NCI-H1105 treated with DMSO at 0.1 percent for 48 hours (cell line): ENCODE measurements at regions not wholly inside any gene's neighbourhood (a gene's known extent, or its start where the extent isn't known, plus 50 kb on each side); places are given as distances from the start of the nearest gene placed in this dataset.
"Not testable (repeated sequence)": the region's sequence is repeated elsewhere in the genome, so short reads cannot be mapped to it uniquely, and the experiment has no call there.

ENCODE experiments used
- DNase-seq: peaks from one replicate; lab custom pipeline; 2025; lab: John Stamatoyannopoulos, UW

DNA sequence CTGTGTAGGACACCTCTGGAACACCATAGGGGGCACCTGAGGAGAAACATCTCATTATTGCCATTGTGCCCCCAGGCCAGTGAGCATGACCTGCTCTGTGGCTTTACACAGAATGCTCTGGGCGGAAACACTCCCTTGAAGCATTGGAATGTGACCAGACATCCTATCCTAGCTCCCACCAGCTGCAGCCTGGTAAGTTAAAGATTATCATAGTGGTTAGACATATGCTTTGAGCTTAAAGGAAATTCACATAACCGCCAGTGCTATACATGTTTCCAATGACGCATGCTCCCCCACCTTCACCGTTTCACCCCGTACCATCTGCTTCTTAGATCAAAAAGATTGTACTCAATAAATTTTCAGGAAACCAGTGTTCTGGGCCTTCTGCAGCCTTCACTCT, 217.7 kb upstream of the CENPE start:
- DNase-seq = no peak

DNA sequence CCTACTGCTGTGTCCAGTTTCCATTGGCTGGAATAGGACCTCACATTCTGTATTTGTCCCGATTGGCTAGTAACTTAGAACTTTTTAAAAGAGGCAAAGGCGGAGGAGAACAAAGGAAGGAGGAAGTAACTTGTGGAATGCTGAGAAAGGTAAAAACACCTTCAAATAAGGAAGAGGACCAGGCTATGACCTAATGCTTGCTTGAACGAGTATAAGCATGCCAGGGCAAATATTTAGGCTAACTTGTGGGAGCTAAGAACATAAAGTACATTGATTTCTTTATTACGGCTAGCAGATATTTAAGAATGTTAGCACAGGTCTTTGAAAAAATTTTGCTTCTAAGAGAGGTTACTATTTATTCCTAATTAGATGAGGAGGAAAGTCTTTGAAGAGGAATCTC, 214.5 kb upstream of the CENPE start:
- not testable (repeated sequence) for DNase-seq

DNA sequence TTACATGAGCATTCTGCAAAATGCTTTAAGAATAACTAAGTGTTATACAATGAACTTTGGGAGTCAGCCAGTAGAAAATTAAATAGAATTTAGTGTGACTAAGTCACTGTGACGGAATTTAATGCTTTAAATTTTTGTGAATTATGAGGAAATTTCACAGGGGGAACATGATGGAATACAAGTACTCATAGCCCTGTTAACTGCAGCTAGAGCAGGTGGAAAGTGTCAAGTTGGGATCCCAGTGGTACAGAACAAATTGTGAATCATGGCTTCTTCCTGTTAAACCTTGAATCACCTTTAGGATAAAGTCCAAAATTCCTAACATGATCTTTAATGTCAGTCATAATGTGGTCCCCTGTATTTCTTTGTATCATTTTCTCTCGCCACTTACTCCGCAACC, 212.2 kb upstream of the CENPE start:
- DNase-seq = no peak

DNA sequence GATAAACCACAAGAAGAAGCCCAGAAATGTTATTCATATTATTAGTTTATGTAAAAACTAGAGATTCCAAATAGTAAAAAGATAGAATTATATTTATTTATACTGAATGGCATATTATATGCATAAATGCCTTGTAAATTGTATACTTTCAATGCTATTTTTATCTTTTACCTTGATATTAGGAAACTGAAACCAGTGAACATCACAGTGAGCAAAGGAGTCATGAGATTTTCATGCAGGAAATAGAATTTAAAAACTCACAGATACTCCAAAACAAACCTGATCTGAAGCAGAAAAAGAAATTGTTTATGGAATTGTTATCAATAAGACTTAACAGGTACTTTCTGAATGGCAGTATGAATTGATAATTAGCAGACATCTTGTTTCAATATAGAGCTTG, 207.3 kb upstream of the CENPE start:
- no peak for DNase-seq

DNA sequence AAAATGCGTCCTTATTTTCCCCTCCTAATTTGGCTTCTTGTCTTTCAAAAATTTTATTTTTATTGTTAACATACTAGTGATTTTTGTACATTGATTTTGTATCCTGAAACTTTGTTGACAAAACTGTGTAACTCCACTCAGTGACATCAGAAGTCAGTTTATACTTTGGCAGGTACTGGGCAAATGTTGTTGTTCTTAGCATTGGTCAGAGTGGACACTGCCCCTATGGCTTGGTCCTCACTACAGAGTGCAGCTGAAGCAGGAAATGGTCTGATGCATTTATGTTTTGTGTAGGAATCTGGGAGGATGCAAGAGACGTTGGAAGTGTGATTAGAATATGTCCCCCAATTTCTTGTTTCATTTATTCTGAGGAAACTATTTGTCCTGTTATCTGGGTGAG, 205.5 kb upstream of the CENPE start:
- DNase-seq = no peak

DNA sequence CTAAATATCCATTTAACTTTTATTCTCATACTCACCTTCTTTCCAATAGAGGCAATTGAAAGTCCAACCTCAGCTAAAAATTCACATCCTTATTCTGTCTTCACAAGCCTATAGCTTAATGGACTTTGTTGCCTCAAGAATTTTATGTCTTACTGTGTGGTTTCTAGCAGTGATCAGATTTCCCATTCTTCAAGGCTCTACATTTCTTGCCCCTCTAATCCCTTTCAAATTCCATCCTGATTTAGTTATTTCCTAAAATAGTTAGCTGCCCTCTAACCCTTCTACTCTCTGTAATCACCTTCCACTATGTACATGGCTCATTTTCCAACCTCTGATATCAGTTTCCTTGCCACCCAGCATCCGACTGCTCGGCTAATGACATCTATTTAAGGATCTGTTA, 204.1 kb upstream of the CENPE start:
- DNase-seq = no peak

DNA sequence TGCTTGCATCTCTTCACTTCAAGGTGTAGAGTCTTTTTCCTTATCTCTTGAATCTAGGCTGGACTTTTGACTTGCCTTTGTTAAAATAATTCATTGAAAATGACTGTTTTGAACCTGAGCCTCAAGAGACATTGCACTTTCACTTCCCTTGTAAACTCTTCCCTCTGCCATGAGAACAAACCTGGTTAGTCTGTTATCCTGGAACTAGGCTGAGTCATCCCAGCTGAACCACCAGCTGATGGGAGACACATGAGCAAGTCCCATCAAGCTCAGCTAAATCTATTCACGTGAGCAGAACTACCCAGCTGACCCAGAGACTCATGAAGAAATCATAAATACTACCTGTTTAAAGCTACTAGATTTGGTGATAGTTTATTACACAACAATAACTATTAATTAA, 202.3 kb upstream of the CENPE start:
- no peak for DNase-seq

DNA sequence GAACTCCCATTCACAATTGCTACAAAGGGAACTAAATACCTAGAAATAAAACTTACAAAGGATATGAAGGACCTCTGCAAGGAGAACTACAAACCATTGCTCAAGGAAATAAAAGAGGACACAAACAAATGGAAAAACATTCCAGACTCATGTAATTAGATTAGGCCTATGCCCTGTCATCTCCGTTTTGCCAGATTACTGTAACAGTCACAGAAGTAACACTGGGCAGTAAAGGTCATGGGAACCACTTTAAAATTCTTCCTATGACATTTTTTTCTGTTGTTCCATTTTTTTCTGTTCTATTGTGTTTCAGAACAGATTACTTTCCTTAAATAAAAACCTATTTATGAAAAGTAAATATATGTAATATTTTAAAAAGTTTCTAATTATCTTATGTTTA, 199.4 kb upstream of the CENPE start:
- DNase-seq = no peak

DNA sequence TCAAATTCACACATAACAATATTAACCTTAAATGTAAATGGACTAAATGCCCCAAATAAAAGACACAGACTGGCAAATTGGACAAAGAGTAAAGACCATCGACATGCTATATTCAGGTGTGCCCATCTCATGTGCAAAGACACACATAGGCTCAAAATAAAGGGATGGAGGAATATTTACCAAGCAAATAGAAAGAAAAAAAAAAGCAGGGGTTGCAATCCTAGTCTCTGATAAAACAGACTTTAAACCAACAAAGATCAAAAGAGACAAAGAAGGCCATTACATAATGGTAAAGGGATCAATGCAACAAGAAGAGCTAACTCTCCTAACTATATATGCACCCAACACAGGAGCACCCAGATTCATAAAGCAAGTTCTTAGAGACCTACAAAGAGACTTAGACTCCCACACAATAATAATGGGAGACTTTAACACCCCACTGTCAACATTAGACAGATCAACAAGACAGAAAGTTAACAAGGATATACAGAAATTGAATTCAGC, 189.4 kb upstream of the CENPE start:
- not testable (repeated sequence) for DNase-seq

DNA sequence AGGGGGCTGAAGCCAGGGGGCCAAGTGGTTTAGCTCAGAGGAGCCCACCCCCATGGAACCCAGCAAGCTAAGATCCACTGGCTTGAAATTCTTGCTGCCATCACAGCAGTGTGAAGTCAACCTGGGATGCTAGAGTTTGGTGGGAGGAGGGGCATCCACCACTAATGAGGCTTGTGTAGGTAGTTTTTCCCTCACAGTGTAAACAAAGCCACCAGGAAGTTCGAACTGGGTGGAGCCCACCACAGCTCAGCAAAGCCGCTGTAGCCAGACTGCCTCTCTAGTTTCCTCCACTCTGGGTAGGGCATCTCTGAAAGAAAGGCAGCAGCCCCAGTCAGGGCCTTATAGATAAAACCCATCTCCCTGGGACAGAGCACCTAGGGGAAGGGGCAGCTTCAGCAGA, 187.4 kb upstream of the CENPE start:
- not testable (repeated sequence) for DNase-seq

DNA sequence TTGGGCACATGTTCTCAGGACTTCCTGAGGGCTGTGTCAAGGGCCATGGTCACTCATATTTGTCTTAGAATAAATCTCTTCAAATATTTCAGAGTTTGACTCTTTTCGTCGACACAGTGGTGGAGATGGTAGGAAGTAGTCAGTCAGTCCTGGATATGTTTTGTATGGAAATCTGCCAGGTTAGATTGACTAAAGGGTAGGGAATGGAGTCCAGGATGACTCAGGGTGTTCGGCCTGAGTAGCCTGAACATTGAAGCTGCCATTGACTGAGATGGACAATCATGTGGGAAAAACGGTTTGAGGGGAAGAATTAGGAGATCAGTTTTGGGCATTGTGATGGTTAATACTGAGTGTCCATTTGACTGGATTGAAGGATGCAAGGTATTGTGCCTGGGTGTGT, 177.1 kb upstream of the CENPE start:
- no peak for DNase-seq

DNA sequence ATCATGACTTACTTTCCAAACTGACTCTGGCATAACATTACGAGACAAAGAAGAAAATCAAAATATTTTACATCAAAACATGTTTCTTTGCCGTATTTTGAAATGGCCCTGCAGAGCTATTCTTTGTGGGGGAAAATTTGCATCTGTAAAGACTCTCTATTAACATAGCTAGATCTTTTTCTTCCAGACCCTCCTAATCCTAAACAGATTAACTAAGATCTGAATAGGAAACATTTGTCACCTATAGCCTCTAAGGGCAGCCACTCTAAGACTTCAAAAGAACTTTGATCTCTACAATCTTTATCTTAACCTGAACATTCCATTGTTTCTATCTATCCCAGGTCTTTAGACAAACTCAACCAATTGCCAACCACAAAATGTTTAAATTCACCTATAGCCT, 176.6 kb upstream of the CENPE start:
- no peak for DNase-seq

DNA sequence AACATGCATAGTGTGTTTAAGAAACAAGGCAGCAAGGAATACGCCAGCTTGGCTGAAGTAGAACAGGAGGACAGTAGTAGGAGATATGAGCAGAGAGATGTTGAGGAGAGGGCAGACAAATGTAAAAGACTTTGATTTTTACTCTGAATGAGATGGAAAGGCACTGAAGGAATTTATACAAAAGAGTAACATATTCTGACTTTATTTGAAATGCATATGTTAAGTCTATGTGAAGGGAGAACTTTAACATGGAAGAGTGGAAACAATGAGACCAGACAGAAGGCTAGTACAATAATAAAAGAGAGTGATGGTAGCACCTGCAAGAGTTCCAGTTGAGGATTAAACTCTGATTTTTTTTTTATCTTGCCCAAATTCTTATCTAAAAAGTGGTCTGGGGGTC, 176.2 kb upstream of the CENPE start:
- no peak for DNase-seq

DNA sequence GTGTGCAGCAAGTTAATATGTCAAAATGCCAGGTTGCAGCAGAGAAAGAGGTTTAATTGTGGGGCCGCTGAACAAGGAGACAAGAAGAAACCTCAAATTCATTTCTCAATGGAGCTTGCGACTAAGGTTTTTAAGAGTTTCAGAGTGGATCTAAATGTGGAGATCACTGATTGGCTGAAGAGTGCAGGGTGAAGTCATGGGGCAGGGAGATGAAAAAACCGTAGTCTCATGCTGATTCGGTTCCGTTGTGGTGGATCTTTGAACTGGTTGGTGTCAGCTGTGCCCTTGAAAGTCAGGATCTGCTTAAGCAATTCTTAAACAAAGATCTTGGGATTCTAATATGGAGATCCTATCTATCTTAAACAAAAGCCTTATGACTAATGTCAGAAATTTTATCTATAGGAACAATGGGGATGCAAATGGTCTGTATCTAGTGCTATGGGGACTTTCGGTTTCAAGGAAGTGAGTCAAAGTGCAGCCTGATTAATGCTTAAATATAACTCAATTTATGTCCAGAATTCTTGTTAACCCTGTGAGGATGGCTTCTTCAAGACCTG, 173.9 kb upstream of the CENPE start:
- DNase-seq = no peak

DNA sequence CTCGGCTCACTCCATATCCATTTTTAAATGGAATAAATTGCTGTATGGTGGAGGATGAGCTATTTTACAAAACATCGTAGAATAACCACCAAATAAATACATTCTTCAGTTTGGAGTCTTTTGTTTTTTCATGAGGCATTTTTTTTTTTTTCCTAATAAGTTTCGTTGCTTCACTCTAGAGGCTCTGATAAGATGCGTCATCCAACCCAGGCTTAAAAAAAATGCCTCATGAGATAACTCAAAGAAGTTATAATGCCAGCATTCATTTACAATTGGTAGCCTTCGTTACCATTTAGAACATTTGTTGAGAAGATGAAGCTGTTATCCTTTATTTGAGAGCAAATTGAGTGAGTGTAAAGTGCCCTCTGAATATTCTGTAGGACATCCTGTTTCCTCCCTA, 172.2 kb upstream of the CENPE start:
- no peak for DNase-seq

DNA sequence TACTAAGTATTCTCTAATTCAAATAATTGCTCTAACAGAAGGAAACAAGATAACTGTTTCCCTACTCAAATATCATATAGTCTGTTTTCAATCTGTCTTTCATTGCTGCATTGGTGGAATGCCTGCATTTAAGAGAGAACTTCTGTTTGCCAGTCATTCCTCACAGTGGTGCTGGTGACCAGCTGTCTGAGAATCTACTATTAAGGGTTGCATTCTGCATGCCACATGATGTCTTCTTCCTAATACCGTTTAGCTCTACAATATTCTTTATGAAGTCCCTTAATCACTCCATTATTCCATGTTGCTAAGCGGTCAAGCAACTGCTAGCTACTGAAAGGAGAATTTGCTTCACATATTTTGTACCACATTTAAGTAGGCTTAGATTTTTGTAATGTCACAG, 167.1 kb upstream of the CENPE start:
- DNase-seq = no peak

DNA sequence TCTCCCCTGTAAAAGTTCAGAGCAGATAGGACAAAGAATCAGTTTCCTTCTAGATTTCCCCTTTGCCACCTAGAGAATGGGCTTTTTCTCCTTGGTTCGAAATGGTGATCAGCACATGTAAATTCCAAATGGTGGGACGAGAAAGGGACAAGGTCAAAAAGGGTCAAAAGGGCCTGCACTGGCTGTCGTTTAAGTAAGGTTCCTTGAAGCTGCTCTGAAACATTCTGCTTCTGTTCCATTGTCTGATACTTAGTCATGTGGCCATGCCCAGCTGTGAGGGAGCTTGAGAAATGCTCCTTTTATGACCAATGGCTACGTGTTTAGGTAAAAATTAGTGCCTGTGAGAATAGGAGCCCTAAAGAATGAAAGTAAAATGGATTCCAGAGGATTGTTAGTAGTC, 165.9 kb upstream of the CENPE start:
- DNase-seq = no peak

DNA sequence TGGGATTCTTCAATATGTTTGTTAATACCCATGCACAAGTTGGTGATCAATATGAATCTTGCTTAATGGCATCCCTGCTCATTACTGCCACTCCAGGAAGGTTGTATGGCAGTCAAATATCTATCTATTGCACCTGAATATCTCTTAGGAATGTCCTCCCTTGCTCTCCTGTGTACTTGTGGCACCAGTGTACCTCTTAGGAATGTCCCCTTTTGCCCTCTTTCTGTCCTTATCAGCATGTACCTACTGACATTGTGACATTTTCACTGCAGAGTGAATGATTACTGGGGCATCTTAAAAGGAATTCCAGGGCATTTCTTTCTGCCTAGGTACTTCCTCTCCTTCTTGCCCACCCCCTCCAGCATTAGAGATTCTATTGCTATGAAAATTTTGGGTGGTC, 163.8 kb upstream of the CENPE start:
- DNase-seq = no peak

DNA sequence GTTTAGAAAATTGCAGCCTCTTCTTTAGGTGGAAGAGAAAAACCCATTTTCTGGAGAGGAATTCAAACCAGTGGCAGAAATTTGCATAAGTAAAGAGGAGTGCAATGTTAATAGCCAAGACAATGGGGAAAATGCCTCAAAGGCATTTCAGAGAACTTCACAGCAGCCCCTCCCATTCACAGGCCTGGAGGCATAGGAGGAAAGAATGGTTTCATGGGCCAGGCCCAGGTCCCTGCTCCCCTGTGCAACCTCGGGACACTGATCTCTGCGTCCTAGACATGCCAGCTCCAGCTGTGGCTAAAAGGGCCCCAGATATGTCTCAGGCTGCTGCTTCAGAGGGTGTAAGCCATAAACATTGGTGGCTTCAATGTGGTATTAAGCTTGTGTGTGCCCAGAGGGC, 161.8 kb upstream of the CENPE start:
- DNase-seq = no peak

DNA sequence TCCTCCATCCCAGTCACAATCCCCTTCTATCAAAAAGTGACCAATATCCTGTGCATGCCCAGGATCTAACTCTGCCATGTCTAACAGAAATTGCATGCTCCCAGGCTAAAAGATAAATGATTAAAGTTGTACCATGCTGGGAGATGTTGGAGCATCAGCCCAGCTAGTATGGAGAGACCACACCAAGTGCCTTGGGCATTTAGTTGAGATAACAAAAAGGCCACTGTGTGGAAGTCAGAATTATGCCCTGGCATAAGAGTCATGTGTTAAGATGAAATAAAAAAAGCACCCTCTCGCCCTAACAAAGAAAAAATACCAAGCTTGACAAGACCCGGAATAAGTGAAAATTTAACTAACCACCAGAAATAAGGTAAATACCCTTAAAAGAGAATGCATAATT, 155.9 kb upstream of the CENPE start:
- no peak for DNase-seq

DNA sequence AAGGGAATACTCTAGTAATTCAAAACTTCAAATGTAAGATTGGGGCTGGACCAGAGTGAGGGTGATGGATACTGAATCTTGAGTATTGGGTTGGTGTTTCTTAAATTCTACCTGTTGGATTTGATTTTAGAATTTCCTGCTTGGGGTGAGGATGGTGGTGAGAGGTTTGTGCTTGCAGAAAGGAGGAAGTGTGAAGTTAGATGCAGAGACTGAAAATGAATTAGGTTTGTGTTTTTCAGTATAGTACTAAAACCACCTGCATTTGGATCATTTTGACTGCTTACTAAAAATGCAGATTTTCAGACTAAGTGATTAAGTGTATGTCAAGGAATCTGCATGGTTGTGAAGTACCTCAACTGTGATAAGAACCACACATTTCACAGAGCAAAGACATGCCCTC, 131.5 kb upstream of the CENPE start:
- DNase-seq = no peak

DNA sequence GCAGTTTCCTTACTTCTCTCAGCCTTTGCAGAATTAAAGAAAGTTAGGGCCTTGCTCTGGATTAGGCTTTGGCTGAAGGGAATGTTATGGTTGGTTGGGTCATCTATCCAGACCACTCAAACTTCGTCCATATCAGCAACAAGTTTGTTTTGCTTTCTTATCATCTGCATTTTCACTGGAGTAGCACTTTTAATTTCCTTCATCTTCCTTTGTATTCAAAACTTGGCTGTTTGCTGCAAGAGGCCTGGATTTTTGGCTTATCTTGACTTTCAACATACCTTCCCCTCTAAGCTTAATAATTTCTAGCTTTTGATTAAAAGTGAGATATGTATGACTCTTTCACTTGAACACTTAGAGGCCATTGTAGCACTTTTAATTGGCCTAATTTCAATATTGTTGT, 126.7 kb upstream of the CENPE start:
- DNase-seq = no peak

DNA sequence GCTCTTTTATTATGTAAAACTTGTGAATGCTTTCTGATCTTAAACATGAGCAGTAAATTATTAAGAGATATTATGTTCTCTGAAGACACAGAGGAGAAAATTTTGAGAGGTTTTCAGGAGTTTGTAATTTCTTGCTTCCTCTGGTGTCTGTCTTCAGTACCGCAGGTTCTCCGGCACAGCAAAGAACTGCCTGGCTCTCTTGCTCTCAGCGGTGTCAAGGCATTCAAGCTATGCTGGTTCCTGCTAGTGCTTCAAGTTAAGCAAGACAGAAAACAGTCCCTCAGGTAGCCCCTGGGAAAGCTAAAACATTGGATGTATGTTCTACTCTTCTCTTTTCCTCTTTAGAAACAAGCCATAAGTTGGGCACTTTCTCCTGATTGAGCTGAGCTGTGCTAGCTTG, 120.2 kb upstream of the CENPE start:
- no peak for DNase-seq

DNA sequence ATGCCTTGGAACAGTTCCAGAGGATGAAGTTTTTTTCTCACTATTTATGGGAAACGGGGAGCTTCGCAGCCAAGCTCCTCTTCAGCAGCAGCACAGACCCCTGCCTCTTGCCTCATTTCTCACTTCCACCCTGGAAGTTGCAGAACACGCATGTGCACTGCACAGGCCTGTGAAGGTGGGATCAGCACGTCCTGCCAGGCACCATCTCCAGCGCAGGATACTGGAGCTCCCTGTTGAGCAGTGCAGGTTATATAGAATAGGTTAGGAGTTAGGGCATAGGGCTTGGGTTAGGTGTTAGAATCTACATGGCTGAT, 110.1 kb upstream of the CENPE start:
- DNase-seq = no peak
